Fibroblast of mammary gland (primary cell): ENCODE measurements at regions not wholly inside any gene's neighbourhood (a gene's known extent, or its start where the extent isn't known, plus 50 kb on each side); places are given as distances from the start of the nearest gene placed in this dataset.

Source experiments
- DNase-seq: peaks from one replicate; pipeline ENCODE4 v3.0.0-alpha.2; 2010; ENCODE audit warnings: low read depth
- H3K4me3 ChIP-seq: 2 replicates; pipeline ENCODE4 v1.5.1; 2011; ENCODE audit warnings: low read depth, mild to moderate bottlenecking, low read length, moderate library complexity; ENCODE audit not compliant: control insufficient read depth
- CTCF ChIP-seq: conservative IDR thresholded peaks from 2 replicates; pipeline ENCODE4 v1.5.1; 2011; ENCODE audit warnings: low read depth, low read length, inconsistent platforms; ENCODE audit not compliant: control insufficient read depth, insufficient read depth

GRCh38 chr3:102092617-102093466 is 243.5 kb downstream of the NFKBIZ start:
- DNase-seq: peak; percentile 27
- TF ChIP-seq CTCF: no peak

GRCh38 chr3:102094506-102094905 is 245.2 kb downstream of the NFKBIZ start:
- H3K4me3 ChIP-seq: no peak overlapping the region
- no peak for TF ChIP-seq CTCF
- no peak for DNase-seq

More at GRCh38 chr3:102092617-102093466, 243.5 kb downstream of the NFKBIZ start:
- no peak overlapping the region for H3K4me3 ChIP-seq

GRCh38 chr3:102095383-102095782 is 246.1 kb downstream of the NFKBIZ start:
- no peak overlapping the region for H3K4me3 ChIP-seq
- no peak for TF ChIP-seq CTCF
- DNase-seq: no peak

- H3K4me3 ChIP-seq: no peak overlapping the region
- DNase-seq: no peak
- no peak for TF ChIP-seq CTCF
Observed at GRCh38 chr3:102096066-102096465, 246.8 kb downstream of the NFKBIZ start.

GRCh38 chr3:102098130-102098885 is 249.0 kb downstream of the NFKBIZ start:
- no peak for DNase-seq
- H3K4me3 ChIP-seq: no peak overlapping the region
- no peak for TF ChIP-seq CTCF

- no peak for DNase-seq
- no peak for TF ChIP-seq CTCF
- no peak overlapping the region for H3K4me3 ChIP-seq
Observed at GRCh38 chr3:102099913-102100312, 250.6 kb downstream of the NFKBIZ start.
